ENCODE measurements at regions not wholly inside any gene's neighbourhood (a gene's known extent, or its start where the extent isn't known, plus 50 kb on each side); places are given as distances from the start of the nearest gene placed in this dataset.

- no peaks in the 10 kb centered on the region for H3K27me3 ChIP-seq
- DNase-seq (ENCODE audit: low spot score), result no peak
- H3K4me3 ChIP-seq, result no peak overlapping the region
- H3K27ac ChIP-seq, result no peak overlapping the region
- H3K36me3 ChIP-seq, result no peaks in the 10 kb centered on the region
- TF ChIP-seq CTCF (IDR thresholded peaks at IDR 0.05), result no peak
- H3K4me1 ChIP-seq, result peaks cover 0 to 4% of the 10 kb centered on the region in 2 donors
- H3K9me3 ChIP-seq, result no peaks in the 10 kb centered on the region
Measured at GRCh38 chr20:24406750-24407149, 62.7 kb upstream of the SYNDIG1 start.

GRCh38 chr20:24406251-24406650, 63.2 kb upstream of the SYNDIG1 start:
- Histone ChIP-seq H3K27ac (no peak overlapping the region), H3K27me3 (no peaks in the 10 kb centered on the region), H3K4me3 (no peak overlapping the region), H3K36me3 (no peaks in the 10 kb centered on the region), H3K9me3 (no peaks in the 10 kb centered on the region), H3K4me1 (peaks cover 0 to 2% of the 10 kb centered on the region in 2 donors)
- no peak for DNase-seq (ENCODE audit: low spot score)
- TF ChIP-seq CTCF (IDR thresholded peaks at IDR 0.05), result no peak

GRCh38 chr20:24405810-24406209, 63.6 kb upstream of the SYNDIG1 start:
- Histone ChIP-seq H3K36me3 (no peaks in the 10 kb centered on the region), H3K9me3 (peaks cover 0 to 4% of the 10 kb centered on the region in 2 donors), H3K4me1 (no peaks in the 10 kb centered on the region), H3K27me3 (no peaks in the 10 kb centered on the region), H3K27ac (no peak overlapping the region), H3K4me3 (no peak overlapping the region)
- no peak for DNase-seq (ENCODE audit: low spot score)
- no peak for TF ChIP-seq CTCF (IDR thresholded peaks at IDR 0.05)

GRCh38 chr20:24403406-24403805, 66.0 kb upstream of the SYNDIG1 start:
- no peaks in the 10 kb centered on the region for H3K4me1 ChIP-seq
- TF ChIP-seq CTCF (IDR thresholded peaks at IDR 0.05), result no peak

GRCh38 chr20:24402188-24402587, 67.2 kb upstream of the SYNDIG1 start:
- no peaks in the 10 kb centered on the region for H3K36me3 ChIP-seq
- no peak overlapping the region for H3K4me3 ChIP-seq
- DNase-seq (ENCODE audit: low spot score), result no peak
- H3K27me3 ChIP-seq, result no peaks in the 10 kb centered on the region
- H3K9me3 ChIP-seq, result peaks cover 0 to 17% of the 10 kb centered on the region in 2 donors
- no peak for TF ChIP-seq CTCF (IDR thresholded peaks at IDR 0.05)
- no peak overlapping the region for H3K27ac ChIP-seq
- no peaks in the 10 kb centered on the region for H3K4me1 ChIP-seq

More at GRCh38 chr20:24403406-24403805, 66.0 kb upstream of the SYNDIG1 start:
- Histone ChIP-seq H3K9me3 (peaks cover 0 to 7% of the 10 kb centered on the region in 2 donors), H3K27ac (no peak overlapping the region), H3K4me3 (no peak overlapping the region), H3K36me3 (no peaks in the 10 kb centered on the region), H3K27me3 (no peaks in the 10 kb centered on the region)
- no peak for DNase-seq (ENCODE audit: low spot score)

GRCh38 chr20:24395151-24395550, 74.3 kb upstream of the SYNDIG1 start:
- H3K27ac ChIP-seq, result no peak overlapping the region
- no peak for TF ChIP-seq CTCF (IDR thresholded peaks at IDR 0.05)
- H3K36me3 ChIP-seq, result no peaks in the 10 kb centered on the region
- peaks cover 0 to 11% of the 10 kb centered on the region in 2 donors for H3K9me3 ChIP-seq
- no peak for DNase-seq (ENCODE audit: low spot score)
- no peak overlapping the region for H3K4me3 ChIP-seq
- H3K27me3 ChIP-seq, result no peaks in the 10 kb centered on the region
- no peaks in the 10 kb centered on the region for H3K4me1 ChIP-seq
